HuH-7.5 (cell line): ENCODE measurements at regions not wholly inside any gene's neighbourhood (a gene's known extent, or its start where the extent isn't known, plus 50 kb on each side); places are given as distances from the start of the nearest gene placed in this dataset.
"Not testable (repeated sequence)": the region's sequence is repeated elsewhere in the genome, so short reads cannot be mapped to it uniquely, and the experiment has no call there.

Experiments
- DNase-seq: peaks from one replicate; pipeline ENCODE4 v3.0.0; 2011; ENCODE audit warnings: low spot score

- DNase-seq, result not testable (repeated sequence)
These were observed 53.4 kb upstream of the MED14 start for GRCh38 chrX:40788698-40789097.

GRCh38 chrX:40792433-40792832 lies 57.1 kb upstream of the MED14 start:
- DNase-seq, result no peak

GRCh38 chrX:40794829-40795130 lies 59.4 kb upstream of the MED14 start:
- DNase-seq, result not testable (repeated sequence)

- not testable (repeated sequence) for DNase-seq
These were observed 64.4 kb upstream of the MED14 start for GRCh38 chrX:40799745-40800144.

GRCh38 chrX:40805404-40805803 lies 70.1 kb upstream of the MED14 start:
- DNase-seq, result no peak

GRCh38 chrX:40806513-40807220 lies 71.3 kb upstream of the MED14 start:
- DNase-seq, result no peak

- DNase-seq, result no peak
These were observed 72.0 kb upstream of the MED14 start for GRCh38 chrX:40807384-40807783.

- DNase-seq, result no peak
These were observed 72.9 kb upstream of the MED14 start for GRCh38 chrX:40808203-40808602.

- no peak for DNase-seq
These were observed 73.9 kb upstream of the MED14 start for GRCh38 chrX:40809210-40809609.

GRCh38 chrX:40815045-40815444 lies 79.7 kb upstream of the MED14 start:
- DNase-seq, result not testable (repeated sequence)

- DNase-seq, result no peak
These were observed 81.6 kb upstream of the MED14 start for GRCh38 chrX:40816906-40817305.

GRCh38 chrX:40818236-40818635 lies 82.9 kb upstream of the MED14 start:
- no peak for DNase-seq

GRCh38 chrX:40821780-40822179 lies 86.4 kb upstream of the MED14 start:
- no peak for DNase-seq

GRCh38 chrX:40827331-40827730 lies 92.0 kb upstream of the MED14 start:
- DNase-seq, result no peak

GRCh38 chrX:40831750-40832149 lies 96.4 kb upstream of the MED14 start:
- DNase-seq, result no peak

- no peak for DNase-seq
These were observed 97.4 kb upstream of the MED14 start for GRCh38 chrX:40832723-40833122.

- DNase-seq, result no peak
These were observed 98.9 kb upstream of the MED14 start for GRCh38 chrX:40834225-40834624.

- DNase-seq, result no peak
These were observed 100.2 kb upstream of the MED14 start for GRCh38 chrX:40835526-40835925.

- DNase-seq, result no peak
These were observed 108.3 kb upstream of the MED14 start for GRCh38 chrX:40843643-40844042.

- no peak for DNase-seq
These were observed 109.1 kb upstream of the MED14 start for GRCh38 chrX:40844471-40844870.

GRCh38 chrX:40845331-40845911 lies 110.1 kb upstream of the MED14 start:
- no peak for DNase-seq

- no peak for DNase-seq
These were observed 114.8 kb upstream of the MED14 start for GRCh38 chrX:40849906-40850823.

GRCh38 chrX:40852586-40852985 lies 117.2 kb upstream of the MED14 start:
- no peak for DNase-seq
